VCaP (cell line): ENCODE measurements at regions not wholly inside any gene's neighbourhood (a gene's known extent, or its start where the extent isn't known, plus 50 kb on each side); places are given as distances from the start of the nearest gene placed in this dataset.

Experiments used
- H3K27ac ChIP-seq: fragments of 450-650 bp; 2 replicates; pipeline ENCODE4 v1.5.1; 2017
- CTCF ChIP-seq: fragments of 450-650 bp; conservative IDR thresholded peaks from 2 replicates; pipeline ENCODE4 v1.5.1; 2017; ENCODE audit warnings: mild to moderate bottlenecking, moderate library complexity

- H3K27ac ChIP-seq = no peak overlapping the region
Measured at GRCh38 chr1:217953330-217953729, 322.2 kb downstream of the SPATA17 start.

GRCh38 chr1:217953922-217954321, 322.8 kb downstream of the SPATA17 start:
- H3K27ac ChIP-seq = no peak overlapping the region
- TF ChIP-seq CTCF = no peak

More at GRCh38 chr1:217953330-217953729, 322.2 kb downstream of the SPATA17 start:
- TF ChIP-seq CTCF = no peak

- no peak overlapping the region for H3K27ac ChIP-seq
- TF ChIP-seq CTCF = no peak
Measured at GRCh38 chr1:217955723-217956122, 324.6 kb downstream of the SPATA17 start.

- no peak for TF ChIP-seq CTCF
- H3K27ac ChIP-seq = no peak overlapping the region
Measured at GRCh38 chr1:217965156-217965786, 319.8 kb upstream of the RRP15 start.

GRCh38 chr1:217968085-217968484, 317.0 kb upstream of the RRP15 start:
- no peak for TF ChIP-seq CTCF
- no peak overlapping the region for H3K27ac ChIP-seq

GRCh38 chr1:217969428-217969827, 315.7 kb upstream of the RRP15 start:
- H3K27ac ChIP-seq = no peak overlapping the region
- TF ChIP-seq CTCF = no peak

GRCh38 chr1:217977943-217978342, 307.1 kb upstream of the RRP15 start:
- H3K27ac ChIP-seq = no peak overlapping the region
- TF ChIP-seq CTCF = no peak
